Coronary artery (tissue), 2 donors: ENCODE measurements at regions not wholly inside any gene's neighbourhood (a gene's known extent, or its start where the extent isn't known, plus 50 kb on each side); places are given as distances from the start of the nearest gene placed in this dataset.

Experiments
- DNase-seq: peaks from one replicate; pipeline ENCODE4 v3.0.0-alpha.2; 2017; ENCODE audit warnings: low spot score
- H3K27ac ChIP-seq, 2 donors: fragments of 200-600 bp; sonication (generic); one replicate each; pipeline ENCODE4 v1.5.1; 2016 to 2019
- H3K4me3 ChIP-seq: fragments of 200-600 bp; sonication (generic); 2 replicates; pipeline ENCODE4 v1.5.1; 2016; ENCODE audit warnings: mild to moderate bottlenecking, moderate library complexity
- TF ChIP-seq, protein P1 (sequence below): fragments of 200-600 bp; sonication (generic); IDR thresholded peaks from one replicate; pipeline ENCODE4 v1.5.1; 2019; ENCODE audit warnings: antibody characterized with exemption

DNA sequence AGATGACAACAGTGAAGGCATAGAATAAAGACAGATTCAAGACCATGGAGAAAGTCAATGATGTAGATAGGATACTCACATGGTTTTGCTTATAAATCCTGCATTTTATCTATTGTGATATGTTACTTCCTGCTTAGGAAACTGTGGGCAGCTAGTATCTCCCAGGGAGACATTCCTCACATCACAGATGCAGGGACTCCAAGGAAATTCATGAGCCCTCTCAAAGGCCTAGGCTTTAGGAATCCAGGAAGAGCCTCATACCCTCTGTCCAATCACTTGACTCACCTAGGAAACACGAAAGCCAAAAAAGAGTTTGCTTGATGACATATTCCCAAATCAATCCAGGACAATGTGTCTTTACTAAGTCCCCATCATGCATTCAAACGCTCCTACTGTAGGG is 247.8 kb upstream of the KLHL29 start:
- H3K4me3 ChIP-seq: no peak overlapping the region
- no peak for DNase-seq
- H3K27ac ChIP-seq: no peak overlapping the region
- TF ChIP-seq, protein P1, sequence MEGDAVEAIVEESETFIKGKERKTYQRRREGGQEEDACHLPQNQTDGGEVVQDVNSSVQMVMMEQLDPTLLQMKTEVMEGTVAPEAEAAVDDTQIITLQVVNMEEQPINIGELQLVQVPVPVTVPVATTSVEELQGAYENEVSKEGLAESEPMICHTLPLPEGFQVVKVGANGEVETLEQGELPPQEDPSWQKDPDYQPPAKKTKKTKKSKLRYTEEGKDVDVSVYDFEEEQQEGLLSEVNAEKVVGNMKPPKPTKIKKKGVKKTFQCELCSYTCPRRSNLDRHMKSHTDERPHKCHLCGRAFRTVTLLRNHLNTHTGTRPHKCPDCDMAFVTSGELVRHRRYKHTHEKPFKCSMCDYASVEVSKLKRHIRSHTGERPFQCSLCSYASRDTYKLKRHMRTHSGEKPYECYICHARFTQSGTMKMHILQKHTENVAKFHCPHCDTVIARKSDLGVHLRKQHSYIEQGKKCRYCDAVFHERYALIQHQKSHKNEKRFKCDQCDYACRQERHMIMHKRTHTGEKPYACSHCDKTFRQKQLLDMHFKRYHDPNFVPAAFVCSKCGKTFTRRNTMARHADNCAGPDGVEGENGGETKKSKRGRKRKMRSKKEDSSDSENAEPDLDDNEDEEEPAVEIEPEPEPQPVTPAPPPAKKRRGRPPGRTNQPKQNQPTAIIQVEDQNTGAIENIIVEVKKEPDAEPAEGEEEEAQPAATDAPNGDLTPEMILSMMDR: no peak

DNA sequence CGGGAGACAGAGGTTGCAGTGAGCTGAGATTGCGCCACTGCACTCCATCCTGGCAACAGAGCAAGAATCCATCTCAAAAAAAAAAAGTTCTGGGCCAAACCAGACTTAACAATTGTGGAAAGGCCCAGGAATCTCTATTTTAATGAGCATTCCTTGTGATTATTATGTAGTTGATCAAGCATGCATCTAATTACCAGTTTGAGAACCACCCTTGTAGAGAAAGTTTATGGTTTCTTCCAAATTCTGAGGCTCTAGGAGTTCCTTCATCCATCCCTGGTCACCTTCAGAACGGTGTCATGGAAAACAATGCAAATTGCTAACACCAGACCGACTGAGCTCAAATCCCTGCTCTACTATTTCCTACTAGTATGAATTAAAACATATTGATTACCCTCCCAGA is 246.3 kb upstream of the KLHL29 start:
- TF ChIP-seq, protein P1: no peak

DNA sequence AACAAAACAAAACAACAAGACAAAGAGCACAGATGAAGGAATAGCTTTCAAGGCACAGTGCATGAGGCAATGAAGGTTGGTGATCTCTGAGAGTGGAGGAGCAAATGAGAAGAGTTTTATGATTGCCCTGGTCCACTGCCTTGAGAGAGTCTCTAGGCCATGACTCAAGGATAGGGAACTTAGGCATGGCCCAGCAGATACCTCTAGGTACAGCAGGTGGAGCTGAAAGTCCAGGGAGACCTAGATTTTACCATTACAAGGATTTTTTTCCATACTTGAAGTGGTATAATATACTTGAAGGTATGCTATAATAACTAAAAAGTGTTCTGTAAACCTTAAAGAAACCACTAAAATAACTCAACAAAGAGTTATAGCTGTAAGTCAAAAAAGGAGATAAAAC is 239.5 kb upstream of the KLHL29 start:
- Histone ChIP-seq H3K27ac (no peak overlapping the region), H3K4me3 (no peak overlapping the region)
- TF ChIP-seq, protein P1: no peak
- no peak for DNase-seq

More for the DNA sequence above, 246.3 kb upstream of the KLHL29 start:
- H3K27ac ChIP-seq: no peak overlapping the region
- H3K4me3 ChIP-seq: no peak overlapping the region
- no peak for DNase-seq

DNA sequence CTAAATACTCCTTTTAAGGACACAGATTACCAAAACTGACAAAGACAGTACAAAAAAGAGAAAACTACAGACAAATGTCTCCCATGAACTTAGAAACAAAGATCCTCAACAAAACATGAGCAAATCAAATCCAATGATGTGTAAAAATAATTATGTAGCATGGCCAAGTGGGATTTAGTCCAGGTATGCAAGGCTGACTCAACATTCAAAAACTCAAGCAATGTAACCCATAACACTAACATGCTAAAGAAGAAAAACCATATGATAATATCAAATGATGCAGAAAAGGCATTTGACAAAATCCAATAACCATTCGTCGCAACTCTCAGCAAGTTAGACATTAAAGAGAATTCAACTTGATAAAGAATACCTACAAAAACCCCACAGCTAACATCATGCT is 239.0 kb upstream of the KLHL29 start:
- Histone ChIP-seq H3K4me3 (no peak overlapping the region), H3K27ac (no peak overlapping the region)
- no peak for DNase-seq
- TF ChIP-seq, protein P1: no peak

DNA sequence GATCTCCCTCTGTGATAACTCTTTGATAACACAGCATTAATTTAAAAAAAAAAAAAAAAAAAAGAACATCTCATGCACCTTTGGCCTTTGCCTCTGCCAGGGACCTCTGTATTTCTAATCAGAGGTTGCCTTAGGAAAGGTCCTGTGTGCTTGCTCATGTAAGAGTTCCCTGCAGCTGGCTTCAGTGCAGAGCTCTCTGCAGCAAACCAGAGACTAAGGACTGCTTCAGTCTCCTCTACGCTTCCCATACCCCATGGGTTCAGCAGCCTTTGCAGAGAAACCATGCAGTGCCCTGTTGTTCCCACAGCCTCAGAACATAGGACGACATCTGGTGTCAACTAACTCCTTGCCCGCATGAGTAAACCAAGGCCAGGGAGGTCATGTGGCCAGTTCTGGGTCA is 236.6 kb upstream of the KLHL29 start:
- no peak overlapping the region for H3K27ac ChIP-seq
- TF ChIP-seq, protein P1: no peak
- no peak overlapping the region for H3K4me3 ChIP-seq
- DNase-seq: no peak

DNA sequence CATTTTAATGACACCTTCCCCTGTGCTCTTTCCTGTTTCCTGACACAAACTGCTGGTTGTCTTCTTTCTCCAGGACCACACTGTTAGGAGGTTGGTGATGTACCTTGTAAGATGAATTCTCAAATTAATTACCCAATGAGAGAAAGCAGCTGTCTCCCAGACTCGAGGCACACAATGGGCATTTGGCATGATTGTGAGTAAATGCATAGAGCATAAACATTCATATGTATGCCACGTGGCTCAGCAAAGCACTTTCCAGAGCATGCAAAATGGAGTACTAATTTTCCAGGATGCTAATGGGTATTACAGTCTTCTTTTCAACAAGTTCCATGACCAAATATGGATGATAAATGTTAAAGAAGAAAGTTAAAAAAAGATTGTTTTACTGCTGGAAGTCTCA is 235.2 kb upstream of the KLHL29 start:
- Histone ChIP-seq H3K27ac (no peak overlapping the region), H3K4me3 (no peak overlapping the region)
- no peak for DNase-seq
- TF ChIP-seq, protein P1: no peak

DNA sequence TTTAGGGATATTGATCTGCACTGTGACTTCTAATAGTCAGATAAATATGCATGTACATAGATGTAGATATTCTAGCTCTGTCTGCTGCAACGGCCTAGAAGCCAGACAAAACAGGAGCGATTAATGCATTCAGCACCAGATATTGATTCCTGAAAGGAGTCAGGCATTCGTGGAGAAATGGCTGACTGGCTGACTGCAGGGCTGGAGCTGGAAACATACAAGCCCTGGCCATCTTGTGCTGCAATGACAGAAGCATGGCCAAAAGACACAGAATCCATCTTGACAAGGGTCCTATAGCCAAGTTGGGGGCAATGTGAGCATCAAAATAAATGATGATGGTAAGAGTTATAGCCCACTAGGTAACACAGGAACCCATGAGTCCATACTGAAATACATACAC is 231.5 kb upstream of the KLHL29 start:
- TF ChIP-seq, protein P1: no peak
- DNase-seq: no peak
- Histone ChIP-seq H3K4me3 (no peak overlapping the region), H3K27ac (no peak overlapping the region)
